ENCODE measurements at regions not wholly inside any gene's neighbourhood (a gene's known extent, or its start where the extent isn't known, plus 50 kb on each side); places are given as distances from the start of the nearest gene placed in this dataset.

- POLR2A ChIA-PET (ENCODE audit: low non-redundant PET), result no interaction called here
- BruUV-seq (replicated peaks), result no TSS peak
- H3K4me1 ChIP-seq (ENCODE audit: insufficient read depth, low read length, poor library complexity, severe bottlenecking), result peaks cover 41% of the 10 kb centered on the region
- DNase-seq (ENCODE audit: low spot score), result peak; percentile 55
- H3K27ac ChIP-seq (ENCODE audit: low read depth, low read length, poor library complexity, severe bottlenecking), result peak overlapping the region; percentile 44
- no peaks in the 10 kb centered on the region for H3K9me3 ChIP-seq (ENCODE audit: low read depth, low read length, poor library complexity, severe bottlenecking)
- CTCF ChIA-PET, result interaction anchor here (0.6 to 1.1 kb wide), 6 partner anchors 8 to 344 kb away, joined by 3 to 12 read pairs (median 4); partner anchors contain the start of gene DKK2
- no peaks in the 10 kb centered on the region for H3K36me3 ChIP-seq (ENCODE audit: insufficient read depth, low read length, poor library complexity, severe bottlenecking)
- intact Hi-C loops (cut with micrococcal nuclease; ENCODE audit: unreplicated experiment), result loop anchor here (10.0 kb wide), 2 partner anchors 285 to 355 kb away; no protein-coding TSS in a partner anchor
- TF ChIP-seq EZH2 (IDR thresholded peaks at IDR 0.05; ENCODE audit: borderline replicate concordance, low read depth, low read length, poor library complexity, severe bottlenecking), result no peak
- TF ChIP-seq CTCF (conservative IDR thresholded peaks at IDR 0.05; ENCODE audit: low read depth, low read length), result peak; percentile 39
- H3K4me3 ChIP-seq (ENCODE audit: low read depth, low read length, poor library complexity, severe bottlenecking), result no peak overlapping the region
- no peaks in the 10 kb centered on the region for H3K27me3 ChIP-seq (replicated peaks; ENCODE audit: insufficient read depth, low read depth, low read length, poor library complexity)
Observed at GRCh38 chr4:107380190-107380589, 339.8 kb downstream of the PAPSS1 start.

DNA sequence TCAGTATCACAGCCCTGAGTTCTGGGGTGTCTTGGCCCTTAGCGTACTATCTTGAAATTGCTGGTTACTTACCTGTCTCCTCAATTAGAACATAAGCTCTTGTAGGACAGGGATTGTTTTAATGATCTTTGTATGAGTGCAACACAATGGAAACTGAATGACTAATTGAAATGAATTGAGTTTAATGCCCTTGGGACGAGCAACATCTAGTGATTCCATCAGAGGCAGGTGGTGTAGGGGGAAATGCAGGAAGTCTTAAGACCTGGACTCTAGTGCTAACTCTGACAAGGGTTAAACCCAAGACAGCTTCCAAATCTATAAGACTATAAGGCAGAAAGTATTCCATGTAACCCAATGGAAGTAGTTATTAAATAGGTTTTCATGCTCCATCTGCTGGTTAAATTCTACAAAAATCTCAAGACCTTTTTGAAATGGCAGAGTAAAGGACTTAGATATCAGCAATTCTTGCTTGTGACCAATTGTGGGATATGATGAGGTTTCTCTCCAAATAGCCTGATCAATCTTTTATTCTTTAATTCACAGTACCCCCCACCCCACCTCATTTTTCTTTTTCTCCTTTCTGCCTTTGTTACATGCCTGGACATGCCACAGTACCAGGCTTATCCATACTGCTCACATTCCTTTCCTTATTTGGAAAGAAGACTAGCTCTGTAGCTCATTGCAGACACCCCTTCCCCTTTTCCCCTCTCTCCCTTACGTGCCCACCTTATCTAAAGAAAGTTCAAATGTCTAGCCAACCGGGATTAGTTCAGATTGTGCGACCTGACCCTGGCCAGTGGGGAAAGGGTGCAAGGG lies 340.8 kb downstream of the PAPSS1 start:
- no peak for TF ChIP-seq EZH2 (IDR thresholded peaks at IDR 0.05; ENCODE audit: borderline replicate concordance, low read depth, low read length, poor library complexity, severe bottlenecking)
- peak; percentile 58 for TF ChIP-seq CTCF (conservative IDR thresholded peaks at IDR 0.05; ENCODE audit: low read depth, low read length)
- Histone ChIP-seq H3K9me3 (ENCODE audit: low read depth, low read length, poor library complexity, severe bottlenecking) (no peaks in the 10 kb centered on the region), H3K4me3 (ENCODE audit: low read depth, low read length, poor library complexity, severe bottlenecking) (no peak overlapping the region), H3K27ac (ENCODE audit: low read depth, low read length, poor library complexity, severe bottlenecking) (peak overlapping the region; percentile 44), H3K36me3 (ENCODE audit: insufficient read depth, low read length, poor library complexity, severe bottlenecking) (no peaks in the 10 kb centered on the region), H3K27me3 (replicated peaks; ENCODE audit: insufficient read depth, low read depth, low read length, poor library complexity) (no peaks in the 10 kb centered on the region), H3K4me1 (ENCODE audit: insufficient read depth, low read length, poor library complexity, severe bottlenecking) (peaks cover 41% of the 10 kb centered on the region)
- peak; percentile 81 for DNase-seq (ENCODE audit: low spot score)
- ChIA-PET POLR2A (ENCODE audit: low non-redundant PET) (no interaction called here), CTCF (interaction anchor here (0.6 to 1.1 kb wide), 5 partner anchors 8 to 343 kb away, joined by 3 to 12 read pairs (median 6); partner anchors contain the start of gene DKK2)
- no TSS peak for BruUV-seq (replicated peaks)
- intact Hi-C loops (cut with micrococcal nuclease; ENCODE audit: unreplicated experiment), result loop anchor here (1.0 to 5.0 kb wide), 5 partner anchors 196 to 1112 kb away; partner anchors contain the start of gene DKK2

GRCh38 chr4:107376293-107376692 lies 340.2 kb upstream of the DKK2 start:
- CTCF ChIA-PET, result no interaction called here
- no TSS peak for BruUV-seq (replicated peaks)
- intact Hi-C loops (cut with micrococcal nuclease; ENCODE audit: unreplicated experiment), result loop anchor here (5.0 kb wide), 3 partner anchors 209 to 1109 kb away; partner anchors contain the start of gene DKK2

More at GRCh38 chr4:107376293-107376692, 340.2 kb upstream of the DKK2 start:
- TF ChIP-seq EZH2 (IDR thresholded peaks at IDR 0.05; ENCODE audit: borderline replicate concordance, low read depth, low read length, poor library complexity, severe bottlenecking), result no peak
- no peak for TF ChIP-seq CTCF (conservative IDR thresholded peaks at IDR 0.05; ENCODE audit: low read depth, low read length)
- peaks cover 41% of the 10 kb centered on the region for H3K4me1 ChIP-seq (ENCODE audit: insufficient read depth, low read length, poor library complexity, severe bottlenecking)
- peak; percentile 57 for DNase-seq (ENCODE audit: low spot score)
- H3K4me3 ChIP-seq (ENCODE audit: low read depth, low read length, poor library complexity, severe bottlenecking), result no peak overlapping the region
- H3K27me3 ChIP-seq (replicated peaks; ENCODE audit: insufficient read depth, low read depth, low read length, poor library complexity), result no peaks in the 10 kb centered on the region
- POLR2A ChIA-PET (ENCODE audit: low non-redundant PET), result no interaction called here
- no peaks in the 10 kb centered on the region for H3K9me3 ChIP-seq (ENCODE audit: low read depth, low read length, poor library complexity, severe bottlenecking)
- peak overlapping the region; percentile 6 for H3K27ac ChIP-seq (ENCODE audit: low read depth, low read length, poor library complexity, severe bottlenecking)
- H3K36me3 ChIP-seq (ENCODE audit: insufficient read depth, low read length, poor library complexity, severe bottlenecking), result no peaks in the 10 kb centered on the region

Measured in A673 (cell line).